ENCODE measurements at regions not wholly inside any gene's neighbourhood (a gene's known extent, or its start where the extent isn't known, plus 50 kb on each side); places are given as distances from the start of the nearest gene placed in this dataset.

- TF ChIP-seq IRF3 (IDR thresholded peaks at IDR 0.05) (no peak), POLR2A (IDR thresholded peaks at IDR 0.05; ENCODE audit: low read depth, low read length) (no peak), JUND (IDR thresholded peaks at IDR 0.05; ENCODE audit: low read depth, low read length) (no peak), ZBED1 (IDR thresholded peaks at IDR 0.05; ENCODE audit: borderline replicate concordance) (no peak), REST (IDR thresholded peaks at IDR 0.05; ENCODE audit: low read depth, low read length) (no peak), EZH2 (IDR thresholded peaks at IDR 0.05; ENCODE audit: borderline replicate concordance, control insufficient read depth, low read depth, low read length) (no peak), ESRRA (IDR thresholded peaks at IDR 0.05; ENCODE audit: low read length) (no peak), RAD21 (IDR thresholded peaks at IDR 0.05; ENCODE audit: insufficient read depth, low read depth, low read length) (no peak), ZNF24 (IDR thresholded peaks at IDR 0.05) (no peak), SIN3A (IDR thresholded peaks at IDR 0.05; ENCODE audit: low read depth, low read length) (no peak), DPF2 (IDR thresholded peaks at IDR 0.05) (no peak), GABPA (IDR thresholded peaks at IDR 0.05; ENCODE audit: low read depth) (no peak)
Observed at GRCh38 chr12:111173391-111173790, 195.5 kb downstream of the PHETA1 start.
